DMS114 treated with DMSO at 0.1 percent for 48 hours (cell line): ENCODE measurements at regions not wholly inside any gene's neighbourhood (a gene's known extent, or its start where the extent isn't known, plus 50 kb on each side); places are given as distances from the start of the nearest gene placed in this dataset.
"Not testable (repeated sequence)": the region's sequence is repeated elsewhere in the genome, so short reads cannot be mapped to it uniquely, and the experiment has no call there.

Experiments
- DNase-seq: peaks from one replicate; lab custom pipeline; 2025; ENCODE audit not compliant: unreplicated experiment; lab: John Stamatoyannopoulos, UW

DNA sequence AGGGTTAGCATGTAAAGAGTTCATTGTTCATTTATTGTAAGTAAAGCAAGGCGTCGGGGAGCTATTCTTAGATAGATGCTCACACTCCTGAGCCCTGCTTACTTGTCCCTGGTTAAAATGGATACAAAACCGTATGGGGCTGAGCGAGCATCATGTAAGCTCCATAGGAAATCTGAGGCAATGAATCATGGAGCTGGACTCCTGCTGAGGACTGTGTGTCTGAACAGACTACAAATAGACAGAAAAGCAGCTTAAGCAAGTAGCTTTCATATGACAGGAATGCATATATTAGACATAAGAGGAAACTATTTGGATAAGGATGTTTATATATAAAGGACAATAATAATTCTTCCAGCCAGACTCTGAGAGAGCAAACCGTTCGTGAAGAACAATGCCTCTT is 604.9 kb upstream of the PTBP2 start:
- no peak for DNase-seq

DNA sequence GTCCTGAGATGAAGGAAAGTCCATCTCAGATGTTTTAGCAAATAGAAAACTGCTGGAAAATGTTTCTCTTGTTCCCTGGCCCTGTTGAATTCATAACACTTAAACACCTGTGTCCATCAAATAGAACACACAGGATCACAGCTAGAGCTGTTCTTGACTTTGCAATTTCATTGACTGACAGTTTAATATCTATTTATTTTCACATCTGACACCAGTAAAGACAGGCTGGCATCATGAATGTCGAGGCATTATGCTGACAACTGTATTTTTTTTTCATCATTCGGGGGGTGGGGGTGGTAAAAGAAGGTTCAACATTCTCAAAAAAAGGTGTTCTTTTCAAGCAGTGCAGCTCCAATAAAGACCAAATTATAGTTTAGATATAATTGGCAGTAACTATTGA is 591.2 kb upstream of the PTBP2 start:
- no peak for DNase-seq

DNA sequence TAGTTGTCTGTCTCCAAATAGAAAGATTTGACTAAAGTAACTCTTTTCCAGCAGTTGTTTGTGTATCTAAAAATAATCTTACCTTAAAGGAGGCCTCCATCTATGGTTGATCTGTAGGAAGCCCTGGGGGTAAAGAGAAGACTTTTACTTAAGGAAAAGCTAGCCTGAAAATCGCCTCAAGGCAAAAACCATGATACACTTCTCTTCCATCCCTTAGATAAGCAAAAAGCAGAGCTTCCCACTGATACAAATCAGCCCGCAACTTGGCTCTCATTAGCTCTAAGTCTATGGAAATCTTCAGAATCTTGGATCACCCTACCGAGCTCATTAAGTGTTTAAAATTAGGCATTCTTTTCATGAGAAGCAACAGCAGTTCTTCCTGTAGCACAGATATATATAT is 576.9 kb upstream of the PTBP2 start:
- no peak for DNase-seq

DNA sequence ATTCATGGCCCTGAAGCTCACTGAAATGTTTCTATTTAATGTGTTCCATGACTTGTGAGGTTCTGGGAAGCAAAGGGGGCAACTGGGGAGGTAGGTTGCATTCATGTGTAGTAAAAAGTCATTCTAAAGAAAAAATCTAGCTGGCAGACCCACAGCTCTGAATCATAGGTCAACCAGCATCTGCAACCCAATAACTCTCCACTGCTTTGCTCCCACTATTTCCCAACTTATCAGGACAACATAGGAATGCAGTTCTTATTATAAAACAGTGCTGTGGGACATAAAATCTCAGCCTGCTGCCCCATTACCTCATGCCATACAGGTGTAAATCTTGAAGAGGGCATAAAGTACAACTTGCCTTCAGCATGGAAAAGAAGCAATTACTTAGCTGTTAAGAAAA is 576.1 kb upstream of the PTBP2 start:
- DNase-seq: no peak

DNA sequence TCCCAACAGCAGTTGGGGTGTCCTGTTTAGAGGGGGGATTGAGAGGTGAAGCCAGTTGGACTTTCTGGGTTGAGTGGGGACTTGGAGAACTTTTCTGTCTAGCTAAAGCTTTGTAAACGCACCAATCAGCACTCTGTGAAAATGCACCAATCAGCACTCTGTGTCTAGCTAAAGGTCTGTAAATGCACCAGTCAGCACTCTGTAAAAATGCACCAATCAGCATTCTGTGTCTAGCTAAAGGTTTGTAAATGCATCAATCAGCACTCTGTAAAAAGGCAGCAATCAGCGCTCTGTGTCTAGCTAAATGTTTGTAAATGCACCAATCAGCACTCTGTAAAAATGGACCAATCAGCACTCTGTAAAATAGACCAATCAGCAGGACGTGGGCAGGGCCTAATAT is 568.6 kb upstream of the PTBP2 start:
- DNase-seq: not testable (repeated sequence)

DNA sequence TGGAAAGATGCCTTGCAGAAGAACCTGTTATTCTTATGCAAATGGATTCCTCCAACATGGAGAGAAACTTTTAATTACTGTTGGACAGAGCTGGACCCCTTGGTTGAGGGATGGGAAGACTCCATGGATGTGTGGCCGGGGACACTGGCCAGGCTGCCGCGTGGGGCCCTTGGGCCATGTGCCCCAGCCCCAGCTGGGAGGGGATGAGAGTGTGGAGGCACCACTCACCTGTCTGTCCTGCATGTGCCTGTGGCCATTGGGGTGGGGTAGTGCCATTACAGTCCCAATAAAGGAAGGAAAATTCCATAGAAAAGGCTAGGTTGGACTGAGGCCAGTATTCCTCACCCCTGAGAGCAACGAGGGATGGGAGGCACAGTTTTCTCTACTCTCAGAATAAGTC is 564.5 kb upstream of the PTBP2 start:
- no peak for DNase-seq

DNA sequence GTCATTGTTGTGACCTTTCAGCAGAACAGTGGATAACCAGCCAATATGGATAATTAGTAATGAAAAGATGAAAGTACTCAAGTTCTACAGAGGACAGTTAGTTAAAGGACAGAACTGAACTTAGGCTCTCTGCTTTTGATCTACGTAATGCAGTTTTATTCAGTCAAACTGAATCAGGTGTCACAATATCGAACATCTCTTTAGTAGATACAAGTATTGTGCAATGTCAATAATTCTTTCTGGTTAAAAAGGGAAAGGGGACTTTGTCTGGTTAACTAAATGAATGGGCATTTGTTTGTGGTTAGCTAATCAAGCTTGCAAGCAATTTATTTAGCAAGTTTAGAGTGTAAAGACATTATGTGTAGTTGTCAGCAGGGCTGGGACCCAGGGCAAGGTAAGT is 562.2 kb upstream of the PTBP2 start:
- DNase-seq: no peak

DNA sequence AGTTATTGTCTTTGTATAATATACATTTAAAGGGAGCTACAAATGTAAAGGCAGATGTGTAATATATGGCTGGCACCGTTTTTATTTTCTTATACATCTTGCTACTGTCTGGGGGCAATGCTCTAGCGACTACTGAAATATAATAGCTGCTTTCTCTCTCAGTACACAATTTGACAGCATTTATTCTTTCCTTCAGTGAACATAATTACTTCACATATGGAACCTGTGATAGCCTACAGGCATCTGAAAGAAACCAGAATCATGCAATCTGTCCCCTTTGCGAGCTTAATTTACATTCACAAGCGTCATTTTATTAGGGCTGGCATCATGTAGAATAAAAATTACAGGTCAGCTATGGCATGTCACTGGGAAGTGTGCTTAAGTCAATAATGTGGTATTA is 557.5 kb upstream of the PTBP2 start:
- DNase-seq: no peak

DNA sequence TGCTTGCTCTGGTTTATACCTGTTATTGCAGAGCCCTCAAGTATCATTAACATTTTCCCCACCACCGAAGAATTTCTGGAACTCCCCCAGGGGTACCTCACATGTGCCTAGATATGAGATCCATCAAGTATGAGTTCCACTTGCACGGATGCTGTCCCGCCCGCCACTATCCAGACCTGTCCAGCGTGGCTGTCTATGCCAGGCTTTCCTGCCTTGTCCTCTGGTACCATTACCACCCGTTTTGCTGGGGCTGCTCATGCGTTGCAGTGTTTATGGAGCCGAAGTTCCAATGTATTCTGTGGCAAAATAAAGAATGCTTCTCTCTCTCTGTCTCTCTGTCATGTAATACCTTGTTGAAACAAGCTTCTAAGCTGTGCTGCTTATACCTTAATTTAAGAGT is 543.5 kb upstream of the PTBP2 start:
- no peak for DNase-seq

DNA sequence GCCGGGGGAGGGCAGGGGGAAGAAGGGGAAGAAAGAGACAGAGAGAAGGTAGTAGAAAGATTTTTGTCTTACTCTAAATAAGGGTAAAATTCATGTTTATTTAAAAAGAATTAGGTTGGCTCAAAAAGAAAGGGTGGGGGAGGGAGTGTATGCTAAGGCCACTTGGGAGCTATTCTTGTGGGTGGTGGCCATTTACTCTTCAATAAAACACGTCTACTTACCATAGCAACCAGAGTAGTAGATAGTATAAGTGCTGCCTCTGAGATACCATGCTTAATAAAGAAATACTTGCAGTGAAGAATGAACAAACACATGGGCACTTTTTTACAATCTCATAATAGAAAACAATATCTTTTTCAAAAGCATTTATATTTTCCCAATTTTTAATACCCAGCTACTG is 538.1 kb upstream of the PTBP2 start:
- no peak for DNase-seq

DNA sequence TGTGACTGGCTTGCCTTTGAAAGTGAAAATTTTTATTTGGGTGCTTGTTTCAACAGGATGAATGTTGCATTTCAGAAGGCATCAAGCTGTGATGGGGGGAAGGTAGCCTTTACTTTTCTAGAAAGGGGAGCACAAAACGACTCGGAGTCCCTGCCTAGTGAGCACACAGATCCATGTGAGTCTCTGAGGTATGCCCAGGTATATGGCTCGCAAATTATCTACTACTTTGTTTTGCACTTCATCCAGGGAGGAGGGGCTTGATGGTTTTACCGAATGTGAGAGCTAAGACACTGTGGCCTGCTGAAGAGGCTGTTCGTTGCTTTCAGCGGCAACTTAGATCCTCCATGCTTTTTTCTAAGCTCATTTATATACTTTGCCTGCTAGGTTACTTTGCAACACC is 537.7 kb upstream of the PTBP2 start:
- DNase-seq: no peak

DNA sequence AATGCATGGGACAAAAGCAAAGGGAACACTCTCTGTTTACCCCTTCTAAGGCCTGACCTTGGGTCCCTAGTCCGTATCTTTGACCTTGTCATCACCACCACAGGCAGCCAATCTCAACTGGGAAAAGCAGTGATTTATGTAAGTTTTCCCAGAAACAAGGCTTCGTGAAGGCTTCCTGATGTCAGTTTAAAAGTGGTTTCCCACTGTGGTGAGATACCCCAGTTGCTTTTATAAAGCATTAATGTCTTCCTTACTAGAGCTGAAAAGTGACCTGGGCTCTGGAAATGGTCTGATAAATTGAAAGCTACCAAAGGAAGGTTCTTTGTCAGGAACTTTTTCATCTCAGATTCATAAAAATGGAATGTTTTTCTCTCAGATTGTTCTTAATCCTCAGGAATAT is 536.4 kb upstream of the PTBP2 start:
- no peak for DNase-seq

DNA sequence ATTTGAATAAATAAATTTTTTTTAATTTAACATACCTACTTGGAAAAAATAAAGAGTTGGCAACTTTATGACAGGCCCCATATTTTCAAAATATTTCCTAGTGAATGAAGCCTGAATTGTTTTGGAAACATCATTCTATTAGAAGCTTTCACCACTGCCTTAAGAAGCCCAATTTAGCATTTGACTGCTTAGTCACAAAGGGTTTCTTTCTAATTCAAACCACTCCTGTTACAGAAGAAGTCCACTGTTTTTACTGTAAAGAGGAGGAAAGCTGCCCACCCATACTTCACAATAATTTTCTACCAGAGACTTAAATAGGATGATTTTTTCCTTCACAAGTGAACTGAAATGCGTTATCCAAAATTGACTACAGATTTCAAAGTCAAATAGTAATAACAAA is 534.6 kb upstream of the PTBP2 start:
- no peak for DNase-seq

DNA sequence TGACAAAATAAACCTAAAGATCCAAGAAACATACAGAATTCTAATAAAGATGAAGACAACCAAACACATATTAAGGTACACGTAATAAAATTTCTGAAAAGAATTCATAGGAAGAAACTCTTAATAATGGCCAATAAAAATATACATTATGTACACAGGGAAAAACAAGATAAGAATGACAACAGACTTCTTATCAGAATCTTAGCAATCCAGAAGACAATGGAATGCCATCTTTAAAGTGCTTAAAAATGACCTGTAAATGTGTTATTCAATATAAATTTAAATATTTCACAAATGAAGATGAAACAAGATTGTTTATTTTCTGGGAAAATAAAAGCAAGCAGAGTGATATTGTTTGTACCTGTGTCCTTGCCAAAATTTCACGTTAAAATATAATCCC is 530.4 kb upstream of the PTBP2 start:
- no peak for DNase-seq

DNA sequence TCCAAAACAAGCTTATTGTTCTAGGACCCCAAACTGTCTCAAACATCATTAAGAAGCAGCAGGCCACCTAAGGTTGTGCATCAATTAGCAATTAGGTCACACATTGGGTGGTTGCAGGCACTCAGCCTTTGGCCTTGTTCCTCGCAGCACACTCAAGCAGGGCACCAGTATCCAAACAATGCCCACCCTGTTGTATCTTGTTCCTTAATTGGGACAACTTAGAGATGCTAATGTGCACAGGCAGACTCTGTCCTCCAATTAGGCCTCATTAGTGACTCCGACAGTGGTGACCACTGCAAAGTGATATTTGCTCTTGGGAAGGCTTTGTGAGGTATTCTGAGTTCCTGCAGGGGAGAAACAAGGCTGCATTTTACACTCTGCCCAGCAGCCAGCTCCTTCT is 515.1 kb upstream of the PTBP2 start:
- DNase-seq: no peak

DNA sequence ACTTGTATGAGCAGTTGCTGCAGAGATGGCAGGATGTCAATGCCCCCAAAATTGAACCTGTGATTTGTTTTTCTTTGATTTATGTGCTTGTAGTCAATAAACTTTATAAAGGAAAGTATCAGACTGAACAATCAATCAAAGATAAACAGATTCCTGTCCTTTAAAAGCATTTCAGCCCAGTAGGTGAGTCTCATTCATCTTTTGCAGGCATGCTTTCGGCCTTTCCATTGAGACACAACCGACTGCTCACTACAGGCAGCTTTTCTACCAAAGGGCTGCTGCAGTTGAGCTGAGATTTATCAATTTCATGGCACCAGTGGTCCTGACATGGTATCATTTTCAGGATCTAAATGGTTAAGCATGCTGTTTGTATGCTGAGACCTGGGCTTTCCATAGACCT is 513.6 kb upstream of the PTBP2 start:
- no peak for DNase-seq

DNA sequence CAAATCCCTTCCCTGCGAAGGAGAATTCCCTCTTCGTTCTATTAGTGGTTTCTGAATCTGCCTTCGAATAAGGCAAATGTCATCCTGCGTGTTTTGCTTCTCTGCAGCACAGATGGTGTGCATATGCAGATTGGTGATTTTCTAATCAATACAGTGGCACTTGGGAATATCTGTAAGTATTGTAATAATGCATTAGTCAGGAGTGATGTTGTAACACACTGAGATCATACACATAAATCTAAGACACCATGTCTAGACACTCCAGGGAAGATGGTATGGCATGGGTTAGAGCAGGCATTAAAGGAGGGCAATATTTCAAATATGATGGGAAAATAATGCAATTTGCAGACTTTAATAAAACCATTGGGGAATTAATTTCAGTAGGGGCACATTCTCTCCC is 513.2 kb upstream of the PTBP2 start:
- no peak for DNase-seq

DNA sequence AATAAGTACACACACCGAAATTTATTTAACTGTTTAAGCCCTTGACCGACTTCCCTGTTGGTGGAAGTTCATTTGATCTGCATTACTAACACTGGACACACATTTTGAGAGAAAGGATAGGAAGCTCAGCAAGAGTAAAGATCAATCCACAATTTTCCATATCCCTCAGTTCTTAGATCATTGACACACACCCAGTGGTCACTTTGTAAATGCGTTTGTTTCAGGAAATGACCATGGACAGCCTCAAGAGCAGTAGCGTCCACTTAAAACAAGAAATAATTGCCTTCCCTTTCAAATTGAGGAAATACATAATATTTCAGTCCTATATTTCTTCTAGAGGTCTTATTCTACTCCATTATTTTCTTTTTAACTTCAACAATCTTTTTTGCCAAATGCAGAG is 511.5 kb upstream of the PTBP2 start:
- no peak for DNase-seq

DNA sequence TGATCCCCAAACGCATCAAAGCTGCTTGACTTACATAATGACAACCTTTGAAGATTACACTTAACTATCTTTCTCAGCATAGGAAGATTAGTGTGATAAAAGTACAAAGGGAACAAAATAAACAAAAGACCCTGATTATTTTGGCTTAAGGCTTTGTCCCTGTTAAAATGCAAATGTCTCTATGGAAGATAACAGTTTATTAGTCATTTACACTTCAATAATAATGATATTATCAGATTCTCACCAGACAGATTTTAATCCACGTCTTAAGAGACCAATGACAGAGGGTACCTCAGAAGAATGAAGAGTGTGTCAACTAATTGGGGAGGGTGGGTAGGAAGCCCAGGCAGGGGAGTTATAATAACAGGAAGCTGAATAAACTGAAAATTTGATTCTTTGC is 510.4 kb upstream of the PTBP2 start:
- no peak for DNase-seq

DNA sequence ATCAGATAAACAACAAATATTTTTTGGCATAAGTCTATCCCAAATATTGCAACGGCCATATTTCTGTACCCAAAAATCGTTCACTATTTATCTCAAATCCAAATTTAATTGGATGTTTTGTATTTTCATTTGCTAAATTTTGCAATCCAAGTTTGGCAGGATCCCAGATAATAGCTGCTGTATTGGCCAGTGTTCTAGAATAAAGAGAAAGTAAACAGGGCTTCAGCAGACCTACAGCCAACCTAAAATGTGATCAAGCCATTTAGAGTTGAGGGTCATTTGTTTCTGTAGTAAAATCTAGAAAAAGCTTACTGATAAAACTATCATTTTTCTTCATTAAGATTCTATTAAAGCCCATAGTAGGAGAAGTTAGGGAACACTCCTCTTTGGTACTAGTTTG is 506.6 kb upstream of the PTBP2 start:
- DNase-seq: no peak

DNA sequence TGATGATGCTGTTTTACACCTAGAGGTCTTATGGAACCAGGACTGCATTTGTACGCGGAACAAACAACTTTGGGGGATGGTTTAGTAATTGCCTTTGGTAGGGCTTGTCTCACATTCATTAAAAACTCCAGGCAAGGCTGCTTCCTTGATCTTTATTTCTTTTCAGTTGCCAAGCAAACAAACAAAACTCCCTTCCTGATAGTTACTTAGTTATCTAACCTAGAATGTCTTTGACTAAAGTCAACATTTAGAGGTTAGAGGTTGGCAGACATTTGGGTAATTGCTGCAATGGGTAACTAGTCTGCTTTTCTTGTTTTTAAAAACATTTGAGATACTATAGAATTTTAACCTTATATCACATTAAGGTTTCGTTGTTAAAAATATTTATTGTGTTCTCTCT is 500.9 kb upstream of the PTBP2 start:
- DNase-seq: no peak

DNA sequence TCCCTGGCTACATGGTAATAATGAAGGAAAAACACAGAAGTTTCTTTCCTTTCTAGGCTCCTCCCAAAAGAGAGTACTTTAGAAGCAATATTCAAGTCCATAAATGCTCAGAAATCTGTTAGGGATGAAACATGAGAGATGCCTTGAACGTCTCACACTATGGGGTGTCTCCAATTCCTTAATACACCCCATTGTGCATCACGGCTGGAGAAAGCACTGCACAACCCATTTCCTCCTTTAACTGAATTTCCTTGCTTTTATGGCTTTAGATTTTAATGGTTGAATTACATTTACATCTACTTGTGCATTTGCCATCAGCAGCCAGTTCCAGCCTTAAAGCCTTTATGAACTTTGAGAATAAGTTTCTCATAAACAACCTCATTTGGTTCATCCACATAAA is 498.9 kb upstream of the PTBP2 start:
- no peak for DNase-seq

DNA sequence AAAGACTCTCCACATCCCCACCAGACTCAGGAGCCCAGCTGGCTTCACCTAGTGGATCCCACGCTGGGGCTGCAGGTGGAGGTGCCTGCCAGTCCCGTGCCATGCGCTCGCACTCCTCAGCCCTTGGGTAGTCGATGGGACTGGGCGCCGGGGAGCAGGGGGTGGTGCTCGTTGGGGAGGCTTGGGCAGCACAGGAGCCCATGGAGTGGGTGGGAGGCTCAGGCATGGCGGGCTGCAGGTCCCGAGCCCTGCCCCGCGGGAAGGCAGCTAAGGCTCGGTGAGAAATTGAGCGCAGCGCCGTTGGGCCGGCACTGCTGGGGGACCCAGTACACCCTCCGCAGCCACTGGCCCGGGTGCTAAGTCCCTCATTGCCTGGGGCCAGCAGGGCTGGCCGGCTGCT is 497.4 kb upstream of the PTBP2 start:
- not testable (repeated sequence) for DNase-seq

DNA sequence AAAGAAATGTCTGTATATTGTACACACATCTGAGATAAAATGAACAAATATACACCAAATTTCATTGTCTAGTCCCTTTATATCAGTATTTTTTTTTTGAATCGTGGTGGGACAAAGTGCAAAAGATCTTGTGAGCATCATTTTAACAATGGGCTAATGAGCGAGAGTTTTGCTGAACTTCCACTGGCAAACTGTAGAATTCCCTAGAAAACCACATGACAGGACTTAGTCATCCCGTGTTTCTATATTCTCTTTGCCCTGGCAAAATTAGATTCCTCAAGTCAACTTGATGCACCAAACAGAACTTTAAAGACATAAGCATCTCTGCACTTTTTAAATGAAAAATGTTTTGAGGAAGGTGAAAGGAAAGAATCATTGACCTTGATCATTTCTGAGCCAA is 488.2 kb upstream of the PTBP2 start:
- DNase-seq: no peak
